ENCODE measurements at regions not wholly inside any gene's neighbourhood (a gene's known extent, or its start where the extent isn't known, plus 50 kb on each side); places are given as distances from the start of the nearest gene placed in this dataset.
A peak's percentile ranks its signal among the peaks of the same experiment; 100 is the strongest.

DNA sequence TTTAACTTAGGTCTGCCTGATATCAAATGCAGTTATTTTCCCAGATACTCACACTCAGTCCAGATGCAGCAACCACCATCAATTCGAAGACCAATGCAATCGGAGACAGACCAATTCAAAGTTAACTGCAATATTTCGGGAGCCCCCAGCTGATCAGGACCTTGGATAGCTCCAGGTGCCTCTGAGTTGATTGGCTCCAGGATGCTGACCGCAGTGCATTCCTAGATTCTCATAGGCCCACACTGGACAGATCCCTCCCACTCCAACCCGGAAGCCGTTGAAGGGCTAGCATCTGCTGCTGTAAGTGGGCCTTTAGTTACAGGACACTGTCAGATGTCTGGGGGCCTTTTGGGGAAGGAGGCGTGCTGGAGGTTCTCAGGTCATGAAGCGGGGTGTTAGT, 89.5 kb upstream of the ATP2B2 start:
- peak; percentile 19 for DNase-seq (ENCODE audit: insufficient read length)
- TF ChIP-seq POLR2A (IDR thresholded peaks at IDR 0.05; ENCODE audit: low read depth, low read length) (no peak), POLR2AphosphoS5 (IDR thresholded peaks at IDR 0.05; ENCODE audit: low read depth, low read length) (no peak), TAF1 (IDR thresholded peaks at IDR 0.05; ENCODE audit: borderline replicate concordance, low read depth, low read length) (no peak)
- FAIRE-seq: no peak

DNA sequence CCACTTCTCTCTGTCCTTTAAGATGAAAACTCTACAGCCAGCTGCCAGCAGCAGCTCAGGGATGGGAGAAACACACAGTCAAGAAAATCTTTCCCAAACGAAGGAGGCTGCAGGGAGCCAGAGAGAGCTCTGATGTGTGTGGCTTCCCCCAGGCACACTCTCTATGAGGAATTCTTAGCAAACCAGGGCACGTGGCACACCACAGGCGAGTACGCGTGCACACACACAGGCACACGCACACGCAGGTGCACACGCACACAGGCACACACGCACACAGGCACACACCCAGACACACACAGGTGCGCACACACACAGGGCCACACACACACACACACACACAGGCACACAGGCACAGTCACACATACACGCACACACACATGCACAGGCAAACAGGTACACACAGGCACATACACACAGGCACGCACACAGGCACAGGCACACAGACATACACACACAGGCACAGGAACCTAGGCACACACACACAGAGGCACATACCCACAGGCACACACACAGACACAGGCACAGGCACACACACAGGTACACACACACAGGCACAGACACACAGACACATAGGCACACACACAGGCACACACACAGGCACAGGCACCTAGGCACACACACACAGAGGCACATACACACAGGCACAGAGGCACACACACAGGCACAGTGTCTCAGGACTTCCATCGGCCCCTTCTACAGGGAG, 91.5 kb upstream of the ATP2B2 start:
- FAIRE-seq: no peak
- TF ChIP-seq TAF1 (IDR thresholded peaks at IDR 0.05; ENCODE audit: borderline replicate concordance, low read depth, low read length): no peak
- TF ChIP-seq POLR2AphosphoS5 (IDR thresholded peaks at IDR 0.05; ENCODE audit: low read depth, low read length): no peak
- no peak for DNase-seq (ENCODE audit: insufficient read length)

DNA sequence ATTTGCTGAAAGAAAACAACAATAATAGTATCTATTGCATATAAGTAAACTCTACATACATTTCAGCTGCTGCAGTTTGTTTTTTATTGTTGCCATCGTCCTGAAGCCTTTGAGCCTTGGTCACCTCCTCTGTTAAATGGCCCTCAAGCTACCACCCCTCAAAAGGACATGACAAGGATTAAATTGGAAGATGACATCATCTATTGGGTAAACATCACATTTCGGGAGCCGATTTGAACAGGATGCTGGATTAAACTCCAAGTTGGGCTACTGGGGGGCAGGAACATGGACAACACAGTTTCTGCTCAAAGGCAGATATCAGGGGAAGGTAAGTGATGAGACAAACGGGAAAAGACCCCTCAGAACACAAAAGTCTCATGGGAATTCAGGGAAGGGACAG, 92.3 kb upstream of the ATP2B2 start:
- TF ChIP-seq TAF1 (IDR thresholded peaks at IDR 0.05; ENCODE audit: borderline replicate concordance, low read depth, low read length): no peak
- TF ChIP-seq POLR2AphosphoS5 (IDR thresholded peaks at IDR 0.05; ENCODE audit: low read depth, low read length): no peak
- no peak for TF ChIP-seq POLR2A (IDR thresholded peaks at IDR 0.05; ENCODE audit: low read depth, low read length)
- no peak for FAIRE-seq
- no peak for DNase-seq (ENCODE audit: insufficient read length)

DNA sequence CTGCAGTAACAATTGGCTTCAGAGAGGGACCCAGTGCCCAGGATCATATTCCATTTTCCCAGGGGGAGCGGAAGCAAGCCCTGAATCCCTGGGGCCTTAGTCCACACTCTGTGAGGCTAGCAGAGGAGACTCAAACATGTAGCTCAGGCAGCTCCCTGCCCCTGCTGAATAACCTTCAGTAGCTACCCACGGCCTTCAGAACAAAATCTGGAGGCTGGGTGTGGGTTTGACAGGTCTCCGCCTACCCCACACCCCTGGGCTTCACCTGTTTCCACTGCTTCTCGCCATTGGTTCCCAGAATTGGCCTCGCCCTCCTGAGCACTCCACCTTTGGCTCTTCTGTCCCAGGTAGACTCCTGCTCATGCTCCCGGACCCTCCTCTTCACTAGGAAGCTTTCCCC, 93.6 kb upstream of the ATP2B2 start:
- DNase-seq (ENCODE audit: insufficient read length) (no peak), FAIRE-seq (no peak)
- TF ChIP-seq TAF1 (IDR thresholded peaks at IDR 0.05; ENCODE audit: borderline replicate concordance, low read depth, low read length) (no peak), POLR2AphosphoS5 (IDR thresholded peaks at IDR 0.05; ENCODE audit: low read depth, low read length) (no peak), POLR2A (IDR thresholded peaks at IDR 0.05; ENCODE audit: low read depth, low read length) (no peak)

DNA sequence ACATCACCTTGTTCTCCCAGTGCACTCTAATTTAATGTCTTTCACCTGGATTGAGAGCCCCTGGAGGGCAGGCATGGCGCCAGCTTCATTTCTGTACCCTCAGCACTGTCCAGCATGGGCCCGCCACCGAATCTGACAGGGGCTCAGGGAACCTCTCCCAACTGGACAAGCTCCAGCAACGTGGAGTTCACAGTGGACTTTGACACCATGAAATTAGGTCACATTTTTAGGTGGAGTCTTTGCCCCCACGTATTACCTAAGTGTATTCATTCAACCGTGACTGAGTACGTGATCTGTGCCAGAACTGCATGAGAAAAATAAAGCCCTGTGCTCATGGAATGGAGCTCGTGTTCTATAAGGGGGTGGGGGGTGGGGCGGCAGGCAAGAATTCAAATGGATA, 94.1 kb upstream of the ATP2B2 start:
- TF ChIP-seq TAF1 (IDR thresholded peaks at IDR 0.05; ENCODE audit: borderline replicate concordance, low read depth, low read length) (no peak), POLR2AphosphoS5 (IDR thresholded peaks at IDR 0.05; ENCODE audit: low read depth, low read length) (no peak), POLR2A (IDR thresholded peaks at IDR 0.05; ENCODE audit: low read depth, low read length) (no peak)
- FAIRE-seq (no peak), DNase-seq (ENCODE audit: insufficient read length) (no peak)

DNA sequence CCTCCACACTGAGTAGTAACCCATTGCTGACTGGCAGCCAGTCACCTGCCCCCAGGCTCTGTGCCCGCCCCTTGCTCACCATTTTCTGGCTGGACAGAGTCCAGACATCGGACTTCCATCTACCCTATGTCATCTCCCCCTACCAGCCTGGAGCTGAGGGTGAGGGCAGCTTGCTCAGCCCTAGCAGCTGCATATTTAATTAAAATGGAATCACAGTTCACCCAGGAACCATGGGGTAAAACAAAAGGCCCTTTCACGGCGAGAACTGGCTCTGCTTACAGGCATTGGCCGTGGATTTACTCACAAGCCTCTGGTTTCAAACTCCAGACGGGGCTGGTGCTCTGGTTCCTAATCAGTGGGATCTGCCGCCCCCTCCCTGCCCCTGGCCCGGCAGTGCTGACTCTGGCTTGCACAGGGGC, 94.9 kb upstream of the ATP2B2 start:
- no peak for FAIRE-seq
- no peak for TF ChIP-seq POLR2AphosphoS5 (IDR thresholded peaks at IDR 0.05; ENCODE audit: low read depth, low read length)
- TF ChIP-seq POLR2A (IDR thresholded peaks at IDR 0.05; ENCODE audit: low read depth, low read length): no peak
- no peak for TF ChIP-seq TAF1 (IDR thresholded peaks at IDR 0.05; ENCODE audit: borderline replicate concordance, low read depth, low read length)

DNA sequence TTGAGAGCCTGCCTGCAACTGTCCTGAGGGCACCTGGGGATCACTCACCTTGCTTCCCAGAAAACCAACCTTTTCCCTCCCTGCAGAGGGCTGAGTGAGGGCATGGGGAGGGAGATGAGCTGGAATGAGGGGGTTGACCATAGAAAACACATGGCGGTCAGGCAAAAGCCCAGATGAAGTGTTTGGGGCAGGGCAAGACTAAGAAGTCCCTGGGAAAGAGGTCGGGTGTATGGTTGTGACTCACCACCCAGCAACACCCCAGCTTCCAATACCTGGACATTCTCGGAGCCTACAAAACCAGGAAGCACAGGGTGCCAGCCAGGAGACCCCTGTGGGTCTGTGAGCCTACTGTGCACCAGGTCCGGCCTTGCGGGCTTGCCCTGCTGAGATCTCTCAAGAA, 95.3 kb upstream of the ATP2B2 start:
- no peak for DNase-seq (ENCODE audit: insufficient read length)
- no peak for FAIRE-seq

More for the DNA sequence above, 94.9 kb upstream of the ATP2B2 start:
- DNase-seq (ENCODE audit: insufficient read length): no peak

DNA sequence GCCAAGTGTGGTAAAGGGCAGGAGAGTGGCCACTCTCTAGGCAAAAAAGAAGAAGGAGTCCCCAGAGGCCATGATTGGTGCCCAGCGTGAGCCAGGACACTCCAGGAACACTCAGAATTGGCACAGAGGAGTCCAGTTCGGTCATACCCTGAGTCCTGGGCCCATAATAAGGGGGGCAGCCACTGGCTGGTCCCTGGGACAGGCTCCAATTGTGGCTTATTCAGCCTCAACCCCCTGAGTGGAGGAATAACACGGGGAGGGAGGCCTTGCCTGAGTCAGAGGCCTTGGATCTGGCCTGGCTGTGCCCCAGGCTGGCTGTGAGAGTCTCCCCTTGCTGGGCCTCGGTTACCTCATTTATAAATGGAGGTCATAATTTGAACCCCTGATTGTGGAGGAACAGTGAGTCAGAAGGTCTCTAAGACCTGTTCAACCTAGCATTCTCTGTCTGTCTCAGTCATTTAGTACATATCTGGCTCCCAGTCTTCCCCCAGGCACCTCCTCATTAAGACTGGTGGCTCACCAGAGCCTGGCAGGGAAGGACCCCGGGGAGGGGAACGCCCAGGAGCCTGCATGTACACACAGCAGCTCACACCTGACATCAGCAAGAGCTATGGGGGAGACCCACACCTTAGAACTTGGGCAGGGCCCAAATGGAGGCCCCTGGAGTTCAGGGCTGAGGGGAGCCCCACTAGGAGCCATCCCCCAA, 95.9 kb upstream of the ATP2B2 start:
- DNase-seq (ENCODE audit: insufficient read length) (no peak), FAIRE-seq (no peak)
- TF ChIP-seq POLR2AphosphoS5 (IDR thresholded peaks at IDR 0.05; ENCODE audit: low read depth, low read length): no peak
- TF ChIP-seq TAF1 (IDR thresholded peaks at IDR 0.05; ENCODE audit: borderline replicate concordance, low read depth, low read length): no peak
- no peak for TF ChIP-seq POLR2A (IDR thresholded peaks at IDR 0.05; ENCODE audit: low read depth, low read length)

More for the DNA sequence above, 95.3 kb upstream of the ATP2B2 start:
- TF ChIP-seq POLR2A (IDR thresholded peaks at IDR 0.05; ENCODE audit: low read depth, low read length) (no peak), TAF1 (IDR thresholded peaks at IDR 0.05; ENCODE audit: borderline replicate concordance, low read depth, low read length) (no peak), POLR2AphosphoS5 (IDR thresholded peaks at IDR 0.05; ENCODE audit: low read depth, low read length) (no peak)

DNA sequence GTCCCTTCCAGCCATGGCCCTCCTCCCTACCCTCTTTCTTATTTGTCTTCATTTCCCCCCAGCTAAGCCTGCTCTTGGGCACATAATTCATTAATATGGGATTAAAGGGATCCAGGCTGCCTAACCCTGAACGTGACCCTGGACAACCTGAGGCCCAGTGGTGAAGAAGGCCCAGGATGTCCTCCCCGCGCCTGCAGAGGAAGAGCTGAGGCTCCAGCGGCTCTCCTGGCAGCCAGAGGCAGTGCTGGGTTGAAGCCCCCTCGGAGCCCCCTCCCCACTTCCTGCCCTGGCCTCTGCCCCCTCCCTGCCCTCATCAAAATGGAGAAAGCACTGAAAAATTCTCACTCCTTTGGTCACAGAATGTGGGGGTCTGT, 96.5 kb upstream of the ATP2B2 start:
- TF ChIP-seq TAF1 (IDR thresholded peaks at IDR 0.05; ENCODE audit: borderline replicate concordance, low read depth, low read length): no peak
- no peak for TF ChIP-seq POLR2AphosphoS5 (IDR thresholded peaks at IDR 0.05; ENCODE audit: low read depth, low read length)
- TF ChIP-seq POLR2A (IDR thresholded peaks at IDR 0.05; ENCODE audit: low read depth, low read length): no peak
- FAIRE-seq (no peak), DNase-seq (ENCODE audit: insufficient read length) (no peak)

DNA sequence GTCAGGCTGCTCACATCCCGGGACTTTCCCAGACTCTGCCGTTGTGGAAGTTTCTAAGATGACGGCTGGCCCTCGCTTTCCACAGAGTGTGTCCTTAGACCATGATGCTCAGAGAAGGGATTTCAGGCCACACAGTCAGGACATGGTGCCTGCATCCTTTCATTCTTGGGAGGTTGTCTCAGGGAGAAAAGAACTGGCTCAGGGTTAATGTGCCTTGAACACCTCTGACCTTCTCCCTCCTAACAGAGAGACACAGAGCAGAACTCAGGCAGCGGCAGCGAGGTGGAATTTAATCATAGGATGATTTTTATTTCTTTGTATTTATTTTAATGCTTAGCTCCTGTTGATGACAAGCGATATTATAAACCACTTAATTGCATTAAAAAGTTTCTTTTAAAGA, 96.9 kb upstream of the ATP2B2 start:
- DNase-seq (ENCODE audit: insufficient read length): no peak
- TF ChIP-seq POLR2A (IDR thresholded peaks at IDR 0.05; ENCODE audit: low read depth, low read length) (no peak), TAF1 (IDR thresholded peaks at IDR 0.05; ENCODE audit: borderline replicate concordance, low read depth, low read length) (no peak), POLR2AphosphoS5 (IDR thresholded peaks at IDR 0.05; ENCODE audit: low read depth, low read length) (no peak)
- FAIRE-seq: no peak

DNA sequence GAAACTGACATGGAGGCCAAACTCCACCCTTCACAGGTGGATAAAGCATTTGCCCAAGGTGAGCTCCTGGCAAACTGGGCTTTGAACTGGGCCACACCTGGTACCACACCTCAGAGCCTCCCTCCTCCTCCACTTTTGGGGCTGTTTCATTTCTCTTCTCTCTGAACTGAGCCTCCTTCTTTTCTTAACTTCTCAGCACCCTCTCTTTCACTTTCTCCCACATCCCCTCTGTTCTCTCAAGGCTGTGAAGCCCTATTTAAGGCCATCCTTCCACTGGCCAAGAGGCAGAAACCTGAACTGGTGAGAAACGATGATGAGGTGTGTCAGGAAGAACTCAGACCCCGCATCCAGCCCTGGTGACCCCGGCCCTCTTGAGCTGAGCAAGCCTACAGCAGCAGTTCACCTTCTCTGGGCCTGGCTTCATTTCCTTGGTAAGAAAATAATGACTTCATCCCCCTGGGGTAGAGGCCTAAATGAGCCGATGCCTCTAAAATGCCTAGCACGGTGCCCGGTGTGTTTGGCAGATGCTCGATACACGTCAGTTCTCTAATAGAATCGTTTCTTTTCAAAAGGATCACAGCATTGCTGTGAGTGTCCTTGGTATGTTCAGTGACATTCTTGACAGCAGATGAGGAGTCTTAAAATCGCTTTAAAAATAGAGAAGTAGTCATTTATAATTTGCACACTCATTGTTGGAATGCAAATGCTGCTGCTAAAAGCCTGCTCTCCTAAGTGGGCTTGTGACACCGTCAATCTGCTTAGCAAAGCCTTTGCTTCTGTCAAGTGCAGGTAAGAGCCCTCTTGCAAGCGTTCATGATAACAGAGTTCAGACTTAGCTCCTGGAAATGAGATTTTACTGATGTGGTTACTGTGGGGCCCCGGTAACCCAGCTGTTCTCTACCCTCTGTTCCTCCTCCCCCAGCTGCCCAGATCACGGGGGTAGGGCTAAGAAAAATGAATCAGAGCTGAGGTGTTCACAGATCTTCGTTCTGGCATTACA, 97.7 kb upstream of the ATP2B2 start:
- TF ChIP-seq POLR2AphosphoS5 (IDR thresholded peaks at IDR 0.05; ENCODE audit: low read depth, low read length): no peak
- no peak for TF ChIP-seq POLR2A (IDR thresholded peaks at IDR 0.05; ENCODE audit: low read depth, low read length)
- TF ChIP-seq TAF1 (IDR thresholded peaks at IDR 0.05; ENCODE audit: borderline replicate concordance, low read depth, low read length): no peak
- DNase-seq (ENCODE audit: insufficient read length) (no peak), FAIRE-seq (peak; percentile 70)

All from GM12892 (cell line).